ENCODE measurements at regions not wholly inside any gene's neighbourhood (a gene's known extent, or its start where the extent isn't known, plus 50 kb on each side); places are given as distances from the start of the nearest gene placed in this dataset.
"Not testable (repeated sequence)": the region's sequence is repeated elsewhere in the genome, so short reads cannot be mapped to it uniquely, and the experiment has no call there.

- ATAC-seq = no peak
- DNase-seq (ENCODE audit: low spot score) = no peak
- intact Hi-C loops (cut with DNase I) = no loop called here
Observed at GRCh38 chr2:16186661-16187481, 246.5 kb downstream of the MYCN start.

- intact Hi-C loops (cut with DNase I) = no loop called here
- DNase-seq (ENCODE audit: low spot score) (no peak), ATAC-seq (no peak)
Observed at GRCh38 chr2:16185801-16186272, 245.5 kb downstream of the MYCN start.

- DNase-seq (ENCODE audit: low spot score) = no peak
- intact Hi-C loops (cut with DNase I) = no loop called here
- ATAC-seq = no peak
Observed at GRCh38 chr2:16184945-16185660, 244.8 kb downstream of the MYCN start.

GRCh38 chr2:16184341-16184890 is 244.1 kb downstream of the MYCN start:
- intact Hi-C loops (cut with DNase I) = no loop called here
- DNase-seq (ENCODE audit: low spot score) = no peak
- ATAC-seq = no peak

GRCh38 chr2:16183345-16183744 is 243.0 kb downstream of the MYCN start:
- intact Hi-C loops (cut with DNase I) = no loop called here
- no peak for DNase-seq (ENCODE audit: low spot score)
- no peak for ATAC-seq

GRCh38 chr2:16182841-16183240 is 242.5 kb downstream of the MYCN start:
- ATAC-seq (no peak), DNase-seq (ENCODE audit: low spot score) (no peak)
- intact Hi-C loops (cut with DNase I) = no loop called here

- ATAC-seq; intact Hi-C loops (cut with DNase I); DNase-seq (ENCODE audit: low spot score): not testable (repeated sequence)
Observed at GRCh38 chr2:16182311-16182815, 242.0 kb downstream of the MYCN start.

GRCh38 chr2:16181741-16182090 is 241.4 kb downstream of the MYCN start:
- no peak for DNase-seq (ENCODE audit: low spot score)
- intact Hi-C loops (cut with DNase I) = no loop called here
- ATAC-seq = no peak

- ATAC-seq (no peak), DNase-seq (ENCODE audit: low spot score) (no peak)
- intact Hi-C loops (cut with DNase I) = no loop called here
Observed at GRCh38 chr2:16181062-16181740, 240.9 kb downstream of the MYCN start.

- no peak for ATAC-seq
- intact Hi-C loops (cut with DNase I) = no loop called here
- DNase-seq (ENCODE audit: low spot score) = no peak
Observed at GRCh38 chr2:16180631-16181030, 240.3 kb downstream of the MYCN start.

GRCh38 chr2:16179701-16180416 is 239.5 kb downstream of the MYCN start:
- DNase-seq (ENCODE audit: low spot score) (no peak), ATAC-seq (no peak)
- intact Hi-C loops (cut with DNase I) = no loop called here

- DNase-seq (ENCODE audit: low spot score) = no peak
- intact Hi-C loops (cut with DNase I) = no loop called here
- ATAC-seq = no peak
Observed at GRCh38 chr2:16178551-16179130, 238.3 kb downstream of the MYCN start.

- no peak for DNase-seq (ENCODE audit: low spot score)
- intact Hi-C loops (cut with DNase I) = no loop called here
- no peak for ATAC-seq
Observed at GRCh38 chr2:16177671-16178180, 237.4 kb downstream of the MYCN start.

- DNase-seq (ENCODE audit: low spot score) (no peak), ATAC-seq (no peak)
- intact Hi-C loops (cut with DNase I) = no loop called here
Observed at GRCh38 chr2:16176971-16177480, 236.7 kb downstream of the MYCN start.

- ATAC-seq = no peak
Observed at GRCh38 chr2:16175247-16175825, 235.0 kb downstream of the MYCN start.

GRCh38 chr2:16174693-16175045 is 234.3 kb downstream of the MYCN start:
- intact Hi-C loops (cut with DNase I) = no loop called here
- ATAC-seq = no peak
- no peak for DNase-seq (ENCODE audit: low spot score)

More at GRCh38 chr2:16175247-16175825, 235.0 kb downstream of the MYCN start:
- intact Hi-C loops (cut with DNase I) = no loop called here
- no peak for DNase-seq (ENCODE audit: low spot score)

GRCh38 chr2:16173893-16174692 is 233.7 kb downstream of the MYCN start:
- ATAC-seq = no peak
- intact Hi-C loops (cut with DNase I) = no loop called here

More at GRCh38 chr2:16173893-16174692, 233.7 kb downstream of the MYCN start:
- no peak for DNase-seq (ENCODE audit: low spot score)
